Osteoblast (primary cell): ENCODE measurements at regions not wholly inside any gene's neighbourhood (a gene's known extent, or its start where the extent isn't known, plus 50 kb on each side); places are given as distances from the start of the nearest gene placed in this dataset.

ENCODE experiments used
- DNase-seq: peaks from one replicate; pipeline ENCODE4 v3.0.0; 2011; ENCODE audit warnings: low spot score, mixed read lengths; ENCODE audit not compliant: insufficient read length; ENCODE audit errors: missing footprints
- H2AFZ ChIP-seq: 2 replicates; pipeline ENCODE4 v1.6.0; 2011; ENCODE audit warnings: mild to moderate bottlenecking, low read length
- H3K27ac ChIP-seq: 2 replicates; pipeline ENCODE4 v1.5.1; 2011; ENCODE audit warnings: mild to moderate bottlenecking, low read depth, low read length, moderate library complexity
- H3K27me3 ChIP-seq: 2 replicates; pipeline ENCODE4 v1.6.0; 2012; ENCODE audit warnings: mild to moderate bottlenecking, control low read depth, inconsistent platforms, low read length, moderate library complexity; ENCODE audit not compliant: insufficient read depth
- H3K36me3 ChIP-seq: 2 replicates; pipeline ENCODE4 v1.5.1; 2011; ENCODE audit warnings: mild to moderate bottlenecking, low read length, control low read depth, moderate library complexity; ENCODE audit not compliant: insufficient read depth
- H3K4me1 ChIP-seq: 2 replicates; pipeline ENCODE4 v1.5.1; 2011; ENCODE audit warnings: mild to moderate bottlenecking, low read length, control low read depth, moderate library complexity; ENCODE audit not compliant: insufficient read depth
- H3K4me2 ChIP-seq: 2 replicates; pipeline ENCODE4 v1.6.0; 2011; ENCODE audit warnings: mild to moderate bottlenecking, low read length; ENCODE audit not compliant: insufficient read depth
- H3K4me3 ChIP-seq: fragments of 200-600 bp; sonication (generic); 3 replicates; pipeline ENCODE4 v1.5.1; 2012; ENCODE audit warnings: mild to moderate bottlenecking, low read length, inconsistent platforms; ENCODE audit not compliant: insufficient read depth
- H3K79me2 ChIP-seq: 2 replicates; pipeline ENCODE4 v1.6.0; 2012; ENCODE audit warnings: mild to moderate bottlenecking, low read length, control low read depth, inconsistent platforms; ENCODE audit not compliant: insufficient read depth
- H3K9me3 ChIP-seq: 2 replicates; pipeline ENCODE4 v1.5.1; 2011; ENCODE audit warnings: low read depth, low read length, control low read depth
- H4K20me1 ChIP-seq: 2 replicates; pipeline ENCODE4 v1.6.0; 2012; ENCODE audit warnings: mild to moderate bottlenecking, low read length, control low read depth; ENCODE audit not compliant: insufficient read depth
- TF ChIP-seq, protein P1 (sequence below): IDR thresholded peaks from 2 replicates; pipeline ENCODE4 v1.5.1; 2011; ENCODE audit warnings: mild to moderate bottlenecking, low read depth, low read length, moderate library complexity; ENCODE audit errors: extremely low read depth

DNA sequence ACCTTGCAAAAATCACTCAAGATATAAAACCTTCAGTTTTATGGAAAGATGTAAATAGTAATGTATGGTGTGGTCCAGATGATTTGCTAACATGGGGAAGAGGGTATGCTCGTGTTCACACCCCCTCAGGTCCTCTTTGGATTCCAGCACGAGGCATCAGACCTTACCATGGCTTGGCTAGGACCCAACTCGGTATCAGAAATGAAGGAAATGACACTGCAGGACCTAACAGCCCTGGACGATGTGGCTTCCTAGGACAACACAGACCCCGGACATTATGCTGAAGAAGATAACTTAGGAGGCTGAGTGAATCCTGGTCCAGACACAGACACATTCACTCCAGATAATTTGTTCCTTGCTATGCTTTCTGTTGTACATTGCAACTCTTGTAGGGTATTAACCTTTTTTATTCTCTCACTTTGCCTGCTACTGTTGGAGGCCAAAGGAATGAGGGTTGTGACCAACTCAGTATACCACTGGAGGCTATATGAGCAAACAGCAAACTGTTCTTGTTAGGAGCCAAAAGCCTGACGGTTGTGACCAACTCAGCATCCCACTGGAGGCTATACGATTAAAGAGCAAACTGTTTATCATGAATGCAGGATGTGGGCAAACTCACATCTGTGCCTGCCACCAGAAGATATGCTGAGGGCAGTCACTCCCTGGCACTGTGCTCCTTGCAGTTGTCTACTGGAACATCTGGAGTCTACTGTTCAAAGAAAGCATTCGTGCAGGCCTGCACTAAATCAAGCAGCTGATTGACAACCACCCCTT is 121.7 kb downstream of the ZNF429 start:
- no peaks in the 10 kb centered on the region for H3K4me1 ChIP-seq
- no peak overlapping the region for H3K4me3 ChIP-seq
- H4K20me1 ChIP-seq: no peaks in the 10 kb centered on the region
- H3K27ac ChIP-seq: no peak overlapping the region
- no peak overlapping the region for H3K4me2 ChIP-seq
- no peak overlapping the region for H2AFZ ChIP-seq
- no peaks in the 10 kb centered on the region for H3K27me3 ChIP-seq
- TF ChIP-seq, protein P1, sequence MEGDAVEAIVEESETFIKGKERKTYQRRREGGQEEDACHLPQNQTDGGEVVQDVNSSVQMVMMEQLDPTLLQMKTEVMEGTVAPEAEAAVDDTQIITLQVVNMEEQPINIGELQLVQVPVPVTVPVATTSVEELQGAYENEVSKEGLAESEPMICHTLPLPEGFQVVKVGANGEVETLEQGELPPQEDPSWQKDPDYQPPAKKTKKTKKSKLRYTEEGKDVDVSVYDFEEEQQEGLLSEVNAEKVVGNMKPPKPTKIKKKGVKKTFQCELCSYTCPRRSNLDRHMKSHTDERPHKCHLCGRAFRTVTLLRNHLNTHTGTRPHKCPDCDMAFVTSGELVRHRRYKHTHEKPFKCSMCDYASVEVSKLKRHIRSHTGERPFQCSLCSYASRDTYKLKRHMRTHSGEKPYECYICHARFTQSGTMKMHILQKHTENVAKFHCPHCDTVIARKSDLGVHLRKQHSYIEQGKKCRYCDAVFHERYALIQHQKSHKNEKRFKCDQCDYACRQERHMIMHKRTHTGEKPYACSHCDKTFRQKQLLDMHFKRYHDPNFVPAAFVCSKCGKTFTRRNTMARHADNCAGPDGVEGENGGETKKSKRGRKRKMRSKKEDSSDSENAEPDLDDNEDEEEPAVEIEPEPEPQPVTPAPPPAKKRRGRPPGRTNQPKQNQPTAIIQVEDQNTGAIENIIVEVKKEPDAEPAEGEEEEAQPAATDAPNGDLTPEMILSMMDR: no peak
- no peak for DNase-seq
- no peaks in the 10 kb centered on the region for H3K9me3 ChIP-seq
- H3K79me2 ChIP-seq: no peaks in the 10 kb centered on the region
- no peaks in the 10 kb centered on the region for H3K36me3 ChIP-seq

DNA sequence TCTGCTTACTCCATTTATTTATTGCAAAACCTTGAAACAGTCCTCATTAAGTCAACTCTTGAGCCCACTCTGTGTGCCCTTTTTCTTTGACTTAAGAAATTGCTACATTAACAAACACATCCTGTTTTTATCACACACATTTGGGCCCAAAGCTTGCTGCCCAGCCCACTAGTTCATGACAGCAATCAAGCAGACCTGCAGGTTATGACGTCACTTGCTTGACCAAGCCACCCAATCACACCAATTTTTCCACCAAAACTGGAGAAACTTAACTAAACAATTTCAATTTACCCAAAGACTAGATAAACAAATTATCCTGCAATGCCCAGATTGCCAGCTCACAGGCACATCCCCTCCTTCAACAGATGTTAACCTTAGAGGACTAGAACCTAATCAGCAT is 120.7 kb downstream of the ZNF429 start:
- Histone ChIP-seq H3K4me2 (no peak overlapping the region), H3K79me2 (no peaks in the 10 kb centered on the region), H3K9me3 (no peaks in the 10 kb centered on the region), H3K27ac (no peak overlapping the region), H2AFZ (no peak overlapping the region), H3K4me3 (no peak overlapping the region), H3K36me3 (no peaks in the 10 kb centered on the region), H4K20me1 (no peaks in the 10 kb centered on the region), H3K27me3 (no peaks in the 10 kb centered on the region), H3K4me1 (no peaks in the 10 kb centered on the region)
- DNase-seq: no peak
- TF ChIP-seq, protein P1: no peak

DNA sequence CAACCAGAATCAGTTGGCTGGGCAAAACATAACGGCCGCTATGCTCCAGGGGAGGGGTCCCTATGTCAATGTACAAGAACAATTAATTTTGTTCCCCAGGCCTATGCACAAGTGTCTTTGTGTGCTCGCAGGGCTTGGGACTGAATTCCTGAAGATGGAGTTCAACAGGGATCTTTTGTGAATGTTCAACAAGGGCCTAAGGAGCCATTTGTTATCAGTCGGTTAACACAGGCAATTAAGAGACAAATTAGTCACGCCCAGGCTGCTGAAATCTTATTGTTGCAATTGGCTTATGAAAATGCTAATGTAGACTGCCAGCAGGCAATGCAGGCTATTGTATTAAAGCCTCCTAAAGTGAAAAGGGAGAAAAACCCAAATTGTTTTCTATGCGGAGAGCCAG is 117.5 kb downstream of the ZNF429 start:
- Histone ChIP-seq H2AFZ (no peak overlapping the region), H3K4me2 (no peak overlapping the region), H3K36me3 (no peaks in the 10 kb centered on the region), H3K79me2 (no peaks in the 10 kb centered on the region), H3K27ac (no peak overlapping the region), H3K4me1 (no peaks in the 10 kb centered on the region), H3K27me3 (no peaks in the 10 kb centered on the region), H3K4me3 (no peak overlapping the region), H3K9me3 (no peaks in the 10 kb centered on the region), H4K20me1 (no peaks in the 10 kb centered on the region)
- DNase-seq: no peak
- TF ChIP-seq, protein P1: no peak

DNA sequence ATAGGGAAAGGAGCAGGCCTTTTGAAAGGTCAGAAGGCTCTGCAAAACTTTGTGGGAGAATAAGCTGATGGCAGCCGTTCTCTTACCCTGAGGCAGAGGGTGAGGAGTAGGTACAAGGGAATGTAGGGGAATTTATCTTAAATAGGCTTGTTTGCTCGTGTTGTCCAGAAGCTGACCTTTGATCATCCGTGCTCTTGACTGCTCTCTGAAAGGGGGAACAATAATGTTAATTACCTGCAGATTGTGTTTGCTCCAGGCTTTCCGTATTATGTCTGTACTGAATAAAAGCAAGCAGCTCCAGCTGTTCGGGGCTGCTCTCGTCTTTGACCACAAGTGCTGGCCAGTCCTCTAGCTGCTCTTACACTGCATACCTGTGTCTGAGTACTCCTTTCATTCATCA is 116.3 kb downstream of the ZNF429 start:
- Histone ChIP-seq H3K4me3 (no peak overlapping the region), H3K4me1 (no peaks in the 10 kb centered on the region), H3K27me3 (no peaks in the 10 kb centered on the region), H3K36me3 (no peaks in the 10 kb centered on the region), H4K20me1 (no peaks in the 10 kb centered on the region), H3K27ac (no peak overlapping the region), H3K79me2 (no peaks in the 10 kb centered on the region), H3K9me3 (no peaks in the 10 kb centered on the region), H3K4me2 (no peak overlapping the region), H2AFZ (no peak overlapping the region)
- TF ChIP-seq, protein P1: no peak
- no peak for DNase-seq
